K562 (cell line): ENCODE measurements at regions not wholly inside any gene's neighbourhood (a gene's known extent, or its start where the extent isn't known, plus 50 kb on each side); places are given as distances from the start of the nearest gene placed in this dataset.

Experiments
- ETS1 ChIP-seq: conservative IDR thresholded peaks from 2 replicates; pipeline ENCODE4 v1.6.1; 2011; ENCODE audit warnings: low read depth, mild to moderate bottlenecking, low read length; ENCODE audit not compliant: control insufficient read depth
- HEY1 ChIP-seq: fragments of 250-450 bp; sonication (Bioruptor Pico); IDR thresholded peaks from 2 replicates; pipeline ENCODE4 v1.5.0; 2020; ENCODE audit warnings: mild to moderate bottlenecking, moderate library complexity, borderline replicate concordance
- MBD2 ChIP-seq: sonication (generic); IDR thresholded peaks from 2 replicates; pipeline ENCODE4 v1.6.1; 2016; ENCODE audit warnings: low read depth, borderline replicate concordance
- PKNOX1 ChIP-seq: fragments of 450-650 bp; IDR thresholded peaks from 2 replicates; pipeline ENCODE4 v1.6.1; 2016
- POLR2H ChIP-seq: IDR thresholded peaks from 2 replicates; pipeline ENCODE4 v1.6.1; 2016; ENCODE audit warnings: missing genetic modification characterization, low read depth, mild to moderate bottlenecking, control low read depth, missing compliant biosample characterization, moderate library complexity
- PPARD ChIP-seq: fragments of 250-450 bp; sonication (Bioruptor Pico); IDR thresholded peaks from 2 replicates; pipeline ENCODE4 v1.8.0; 2022; ENCODE audit warnings: inconsistent platforms, mild to moderate bottlenecking, moderate library complexity
- PRPF4 ChIP-seq: fragments of 200-400 bp; formaldehyde crosslinking; IDR thresholded peaks from one replicate; pipeline ENCODE4 v1.6.1; 2017; ENCODE audit warnings: low read length, low read depth, mild to moderate bottlenecking; ENCODE audit not compliant: insufficient read depth, poor library complexity, severe bottlenecking
- SFPQ ChIP-seq: fragments of 200-400 bp; formaldehyde crosslinking; IDR thresholded peaks from 2 replicates; pipeline ENCODE4 v1.6.1; 2017; ENCODE audit warnings: mild to moderate bottlenecking, low read depth, low read length, moderate library complexity
- SMAD2 ChIP-seq: fragments of 150-350 bp; IDR thresholded peaks from 2 replicates; pipeline ENCODE4 v1.6.1; 2014; ENCODE audit warnings: low read depth, mild to moderate bottlenecking, low read length
- SMARCE1 ChIP-seq: fragments of 450-650 bp; IDR thresholded peaks from 2 replicates; pipeline ENCODE4 v1.7.1; 2016; ENCODE audit warnings: mild to moderate bottlenecking
- TFE3 ChIP-seq: fragments of 450-650 bp; formaldehyde crosslinking; IDR thresholded peaks from 2 replicates; pipeline ENCODE4 v1.4.0; 2020; ENCODE audit warnings: mild to moderate bottlenecking, mixed read lengths
- U2AF1 ChIP-seq: fragments of 200-400 bp; formaldehyde crosslinking; optimal IDR thresholded peaks from 2 replicates; pipeline ENCODE3; 2017; ENCODE audit warnings: mild to moderate bottlenecking, low read depth, low read length, moderate library complexity
- YY1 ChIP-seq, 3 experiments: IDR thresholded peaks; 2 replicates each; pipeline ENCODE4 v1.6.1; 2011; ENCODE audit warnings: low read length in 2 of 3, mild to moderate bottlenecking in 2 of 3, moderate library complexity in 2 of 3, borderline replicate concordance in 1 of 3, control low read depth in 1 of 3, low read depth in 1 of 3; ENCODE audit not compliant: insufficient read depth in 3 of 3, insufficient replicate concordance in 2 of 3, control insufficient read depth in 1 of 3, insufficient read length in 1 of 3; ENCODE audit errors: extremely low read depth in 1 of 3
- ZBTB1 ChIP-seq: sonication (generic); formaldehyde crosslinking; IDR thresholded peaks from 2 replicates; pipeline ENCODE4 v1.8.1; 2023; ENCODE audit warnings: missing genetic modification reagents, low read depth, mild to moderate bottlenecking, borderline replicate concordance
- ZNF12 ChIP-seq: sonication (generic); formaldehyde crosslinking; IDR thresholded peaks from 2 replicates; pipeline ENCODE4 v1.4.0; 2020; ENCODE audit warnings: mild to moderate bottlenecking, missing genetic modification reagents
- ZNF23 ChIP-seq: fragments of 250-450 bp; sonication (Bioruptor Pico); IDR thresholded peaks from 2 replicates; pipeline ENCODE4 v1.4.0; 2020; ENCODE audit warnings: mild to moderate bottlenecking
- ZNF512 ChIP-seq: IDR thresholded peaks from 2 replicates; pipeline ENCODE4 v1.6.1; 2016; ENCODE audit warnings: missing genetic modification characterization, missing compliant biosample characterization
- ZNF77 ChIP-seq: fragments of 250-450 bp; sonication (Bioruptor Pico); IDR thresholded peaks from 2 replicates; pipeline ENCODE4 v1.5.0; 2020

- TF ChIP-seq PRPF4 (no peak), U2AF1 (no peak), PPARD (CRISPR knock-in tag) (no peak), MBD2 (no peak), PKNOX1 (no peak; the same call in 1 of the 2 replicates), ZNF12 (CRISPR knock-in tag) (no peak), SMARCE1 (no peak), HEY1 (CRISPR knock-in tag) (no peak), SFPQ (no peak), ZNF512 (tag) (no peak), ETS1 (no peak), ZNF23 (CRISPR knock-in tag) (no peak), SMAD2 (no peak), YY1 (IDR thresholded peaks at IDR 0.05; ENCODE audit: borderline replicate concordance in 1 of 3, control insufficient read depth in 1 of 3, extremely low read depth in 1 of 3, insufficient read depth in 3 of 3, insufficient read length in 1 of 3, insufficient replicate concordance in 2 of 3, low read depth in 1 of 3, low read length in 2 of 3) (peak in 1 of 3 experiments; percentile 70), POLR2H (tag) (no peak), TFE3 (CRISPR knock-in tag) (no peak), ZBTB1 (CRISPR knock-in tag) (no peak), ZNF77 (no peak)
Measured at GRCh38 chr6:14704383-14705271, 541.2 kb upstream of the JARID2 start (continued).
